ENCODE measurements at regions not wholly inside any gene's neighbourhood (a gene's known extent, or its start where the extent isn't known, plus 50 kb on each side); places are given as distances from the start of the nearest gene placed in this dataset.

- TF ChIP-seq, protein P1, sequence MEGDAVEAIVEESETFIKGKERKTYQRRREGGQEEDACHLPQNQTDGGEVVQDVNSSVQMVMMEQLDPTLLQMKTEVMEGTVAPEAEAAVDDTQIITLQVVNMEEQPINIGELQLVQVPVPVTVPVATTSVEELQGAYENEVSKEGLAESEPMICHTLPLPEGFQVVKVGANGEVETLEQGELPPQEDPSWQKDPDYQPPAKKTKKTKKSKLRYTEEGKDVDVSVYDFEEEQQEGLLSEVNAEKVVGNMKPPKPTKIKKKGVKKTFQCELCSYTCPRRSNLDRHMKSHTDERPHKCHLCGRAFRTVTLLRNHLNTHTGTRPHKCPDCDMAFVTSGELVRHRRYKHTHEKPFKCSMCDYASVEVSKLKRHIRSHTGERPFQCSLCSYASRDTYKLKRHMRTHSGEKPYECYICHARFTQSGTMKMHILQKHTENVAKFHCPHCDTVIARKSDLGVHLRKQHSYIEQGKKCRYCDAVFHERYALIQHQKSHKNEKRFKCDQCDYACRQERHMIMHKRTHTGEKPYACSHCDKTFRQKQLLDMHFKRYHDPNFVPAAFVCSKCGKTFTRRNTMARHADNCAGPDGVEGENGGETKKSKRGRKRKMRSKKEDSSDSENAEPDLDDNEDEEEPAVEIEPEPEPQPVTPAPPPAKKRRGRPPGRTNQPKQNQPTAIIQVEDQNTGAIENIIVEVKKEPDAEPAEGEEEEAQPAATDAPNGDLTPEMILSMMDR (conservative IDR thresholded peaks at IDR 0.05; ENCODE audit: low read depth, low read length) = no peak
- TF ChIP-seq EZH2 (IDR thresholded peaks at IDR 0.05; ENCODE audit: low read length, unreplicated experiment) = no peak
- no peak for TF ChIP-seq EZH2phosphoT487 (IDR thresholded peaks at IDR 0.05; ENCODE audit: borderline replicate concordance, low read length)
Measured at GRCh38 chr16:65318138-65318537, 196.3 kb upstream of the CDH11 start.
